ENCODE measurements at regions not wholly inside any gene's neighbourhood (a gene's known extent, or its start where the extent isn't known, plus 50 kb on each side); places are given as distances from the start of the nearest gene placed in this dataset.

DNA sequence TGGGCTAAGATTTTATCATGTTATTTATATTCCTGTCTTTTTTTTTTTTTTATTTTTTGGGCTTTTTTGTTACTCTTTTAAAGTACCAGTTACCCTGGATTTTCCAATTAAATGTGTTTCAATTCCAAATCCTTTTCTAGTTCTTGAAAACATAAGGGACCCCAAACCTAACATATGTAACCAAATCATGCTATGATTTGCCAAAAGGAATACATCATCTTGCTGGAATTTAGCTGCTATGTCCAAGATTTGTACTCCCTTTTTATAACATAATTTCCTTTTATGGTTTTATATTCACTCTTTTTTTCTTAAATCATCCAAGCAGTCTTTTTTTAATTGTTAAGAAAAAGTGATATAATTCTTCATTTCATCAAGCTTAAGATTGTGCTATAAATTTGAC, 60.9 kb upstream of the DSEL start:
- H3K4me1 Mint-ChIP-seq (ENCODE audit: low read depth, unreplicated experiment) = peaks cover 4% of the 10 kb centered on the region
- no peaks in the 10 kb centered on the region for H3K27me3 Mint-ChIP-seq (ENCODE audit: unreplicated experiment)
- no peaks in the 10 kb centered on the region for H3K36me3 Mint-ChIP-seq (ENCODE audit: unreplicated experiment)
- H3K9me3 Mint-ChIP-seq (ENCODE audit: unreplicated experiment) = no peaks in the 10 kb centered on the region
- no peak for TF ChIP-seq CTCF (IDR thresholded peaks at IDR 0.05; ENCODE audit: partially characterized antibody, unreplicated experiment)
- no peak overlapping the region for H3K4me3 Mint-ChIP-seq (ENCODE audit: unreplicated experiment)
- H3K27ac Mint-ChIP-seq (ENCODE audit: unreplicated experiment) = no peak overlapping the region
- no peak for DNase-seq

DNA sequence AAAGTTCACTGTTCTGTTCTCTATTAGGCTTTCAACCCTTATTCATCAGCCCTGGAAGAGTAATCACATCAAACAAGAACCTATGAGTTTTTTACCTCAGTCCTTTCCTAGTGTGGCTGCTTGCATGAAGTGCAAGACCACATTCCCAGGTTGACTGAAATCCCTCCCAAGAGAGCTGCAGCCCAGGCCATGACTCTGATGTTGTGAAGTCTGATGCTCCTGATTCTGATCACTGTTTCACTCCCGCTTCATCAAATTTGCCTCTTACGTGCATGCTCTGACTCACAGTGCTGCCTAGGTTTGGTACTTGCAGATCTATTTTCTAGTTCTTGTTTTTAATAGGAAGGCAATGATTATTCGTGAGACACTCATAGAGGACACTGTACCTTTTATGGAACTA, 58.2 kb upstream of the DSEL start:
- Mint-ChIP-seq H3K27ac (ENCODE audit: unreplicated experiment) (no peak overlapping the region), H3K9me3 (ENCODE audit: unreplicated experiment) (no peaks in the 10 kb centered on the region), H3K36me3 (ENCODE audit: unreplicated experiment) (no peaks in the 10 kb centered on the region), H3K4me3 (ENCODE audit: unreplicated experiment) (no peak overlapping the region), H3K4me1 (ENCODE audit: low read depth, unreplicated experiment) (no peaks in the 10 kb centered on the region), H3K27me3 (ENCODE audit: unreplicated experiment) (no peaks in the 10 kb centered on the region)
- DNase-seq = no peak
- TF ChIP-seq CTCF (IDR thresholded peaks at IDR 0.05; ENCODE audit: partially characterized antibody, unreplicated experiment) = no peak

GRCh38 chr18:67568166-67568565, 51.6 kb upstream of the DSEL start:
- no peaks in the 10 kb centered on the region for H3K9me3 Mint-ChIP-seq (ENCODE audit: unreplicated experiment)
- H3K27me3 Mint-ChIP-seq (ENCODE audit: unreplicated experiment) = no peaks in the 10 kb centered on the region
- H3K27ac Mint-ChIP-seq (ENCODE audit: unreplicated experiment) = no peak overlapping the region
- H3K4me3 Mint-ChIP-seq (ENCODE audit: unreplicated experiment) = no peak overlapping the region
- no peaks in the 10 kb centered on the region for H3K4me1 Mint-ChIP-seq (ENCODE audit: low read depth, unreplicated experiment)
- TF ChIP-seq CTCF (IDR thresholded peaks at IDR 0.05; ENCODE audit: partially characterized antibody, unreplicated experiment) = no peak
- DNase-seq = no peak
- no peaks in the 10 kb centered on the region for H3K36me3 Mint-ChIP-seq (ENCODE audit: unreplicated experiment)

Data from glutamatergic neuron (in vitro differentiated cells).